ENCODE measurements at regions not wholly inside any gene's neighbourhood (a gene's known extent, or its start where the extent isn't known, plus 50 kb on each side); places are given as distances from the start of the nearest gene placed in this dataset.

- TF ChIP-seq CTCF (conservative IDR thresholded peaks at IDR 0.05) = no peak
- no peak for TF ChIP-seq ZFX (IDR thresholded peaks at IDR 0.05)
Measured at GRCh38 chr5:134467231-134467630, 55.5 kb upstream of the CDKN2AIPNL start.
